ENCODE measurements at regions not wholly inside any gene's neighbourhood (a gene's known extent, or its start where the extent isn't known, plus 50 kb on each side); places are given as distances from the start of the nearest gene placed in this dataset.

DNA sequence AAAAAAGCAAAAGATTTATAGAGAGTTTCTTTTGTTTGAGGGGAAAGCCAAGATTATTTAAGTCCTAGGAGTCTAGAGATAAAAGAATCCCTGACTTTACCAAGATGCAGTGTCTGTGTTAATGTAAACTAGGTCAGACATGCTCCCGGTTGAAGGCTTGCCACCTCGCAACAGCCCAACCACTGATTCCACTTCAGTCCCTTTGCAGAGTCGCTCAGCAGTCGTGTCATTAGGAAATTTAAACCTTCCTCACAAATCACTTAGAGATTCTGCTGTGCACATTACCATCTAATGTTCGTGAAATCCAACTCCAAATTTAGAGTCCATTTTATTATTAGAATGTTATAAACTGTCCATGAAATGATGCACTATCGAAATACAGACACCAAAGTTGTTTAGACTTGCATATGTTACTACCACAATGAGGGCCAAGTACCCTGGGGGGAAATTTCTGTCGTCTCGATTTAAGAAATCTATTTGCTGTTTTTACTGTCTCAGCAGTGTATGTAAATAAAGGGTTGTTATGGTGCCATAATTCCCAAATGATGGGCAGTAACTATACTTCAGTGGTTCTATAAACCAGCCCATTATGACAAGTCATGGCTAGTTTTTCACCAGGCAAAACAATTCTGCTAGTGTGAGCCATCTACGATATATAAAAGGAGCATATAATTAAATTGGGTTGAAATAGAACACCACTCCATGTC is 101.4 kb upstream of the MTNR1B start:
- Histone ChIP-seq H3K4me1 (no peaks in the 10 kb centered on the region), H3K36me3 (no peaks in the 10 kb centered on the region), H3K4me3 (no peak overlapping the region), H3K9me3 (no peaks in the 10 kb centered on the region), H3K27ac (no peak overlapping the region), H3K27me3 (no peaks in the 10 kb centered on the region)
- DNase-seq (ENCODE audit: low spot score in 2 of 2) = no peak
- 73 to 76% methylated on average over 9 of the region's 9 CpGs for WGBS, 2 donors
- TF ChIP-seq POLR2A (IDR thresholded peaks at IDR 0.05) = no peak
- TF ChIP-seq CTCF (IDR thresholded peaks at IDR 0.05) = no peak
- no peak for TF ChIP-seq EP300 (IDR thresholded peaks at IDR 0.05)

- no peaks in the 10 kb centered on the region for H3K36me3 ChIP-seq
- DNase-seq (ENCODE audit: low spot score in 2 of 2) = no peak
- H3K27me3 ChIP-seq = no peaks in the 10 kb centered on the region
- H3K9me3 ChIP-seq = no peaks in the 10 kb centered on the region
- H3K27ac ChIP-seq = no peak overlapping the region
- WGBS, 2 donors = 56 to 69% methylated on average over 1 of the region's 1 CpG
- H3K4me3 ChIP-seq = no peak overlapping the region
- H3K4me1 ChIP-seq = no peaks in the 10 kb centered on the region
- TF ChIP-seq EP300 (IDR thresholded peaks at IDR 0.05) (no peak), CTCF (IDR thresholded peaks at IDR 0.05) (no peak)
Measured at GRCh38 chr11:92869716-92870115, 99.7 kb upstream of the MTNR1B start.

- TF ChIP-seq POLR2A (IDR thresholded peaks at IDR 0.05) = no peak
- TF ChIP-seq CTCF (IDR thresholded peaks at IDR 0.05) = no peak
- TF ChIP-seq EP300 (IDR thresholded peaks at IDR 0.05) = no peak
- Histone ChIP-seq H3K36me3 (no peaks in the 10 kb centered on the region), H3K27ac (no peak overlapping the region), H3K9me3 (no peaks in the 10 kb centered on the region), H3K27me3 (no peaks in the 10 kb centered on the region), H3K4me3 (no peak overlapping the region), H3K4me1 (no peaks in the 10 kb centered on the region)
- DNase-seq (ENCODE audit: low spot score in 2 of 2) = no peak
- 69 to 72% methylated on average over 4 of the region's 4 CpGs for WGBS, 2 donors
Measured at GRCh38 chr11:92870196-92870832, 99.1 kb upstream of the MTNR1B start.

- DNase-seq (ENCODE audit: low spot score in 2 of 2) = no peak
- Histone ChIP-seq H3K36me3 (no peaks in the 10 kb centered on the region), H3K9me3 (no peaks in the 10 kb centered on the region), H3K27ac (no peak overlapping the region), H3K27me3 (no peaks in the 10 kb centered on the region), H3K4me1 (no peaks in the 10 kb centered on the region), H3K4me3 (no peak overlapping the region)
- TF ChIP-seq POLR2A (IDR thresholded peaks at IDR 0.05) (no peak), EP300 (IDR thresholded peaks at IDR 0.05) (no peak), CTCF (IDR thresholded peaks at IDR 0.05) (no peak)
- WGBS, 2 donors = 82 to 86% methylated on average over 2 of the region's 2 CpGs
Measured at GRCh38 chr11:92873551-92873950, 95.9 kb upstream of the MTNR1B start.

DNA sequence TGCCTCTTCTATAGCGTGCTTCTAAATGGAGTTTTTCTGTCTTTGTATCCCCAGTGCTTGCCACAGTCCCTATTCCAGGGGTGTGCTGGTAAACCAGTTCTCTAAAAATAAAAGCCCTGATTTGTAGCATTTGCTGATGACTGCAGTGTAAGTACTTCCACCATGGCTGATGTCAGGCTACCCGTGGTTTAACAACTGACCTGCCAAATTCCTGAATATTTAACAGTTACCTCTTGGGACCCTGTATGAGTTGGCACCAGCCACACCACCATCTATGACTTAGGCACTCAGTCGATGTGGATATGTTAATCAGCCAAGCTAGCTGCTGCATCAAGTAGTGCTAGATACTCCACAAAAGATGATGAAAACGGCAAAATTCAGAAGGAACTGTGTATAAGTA is 94.0 kb upstream of the MTNR1B start:
- no peak for DNase-seq (ENCODE audit: low spot score in 2 of 2)
- Histone ChIP-seq H3K9me3 (no peaks in the 10 kb centered on the region), H3K27me3 (no peaks in the 10 kb centered on the region), H3K27ac (no peak overlapping the region), H3K36me3 (no peaks in the 10 kb centered on the region), H3K4me3 (no peak overlapping the region), H3K4me1 (no peaks in the 10 kb centered on the region)
- TF ChIP-seq EP300 (IDR thresholded peaks at IDR 0.05) = no peak
- no peak for TF ChIP-seq POLR2A (IDR thresholded peaks at IDR 0.05)
- TF ChIP-seq CTCF (IDR thresholded peaks at IDR 0.05) = no peak
- WGBS, 2 donors = 89 to 93% methylated on average over 4 of the region's 4 CpGs
